Osteocyte (in vitro differentiated cells): ENCODE measurements at regions not wholly inside any gene's neighbourhood (a gene's known extent, or its start where the extent isn't known, plus 50 kb on each side); places are given as distances from the start of the nearest gene placed in this dataset.

Experiments used
- DNase-seq: peaks from one replicate; pipeline ENCODE4 v3.0.0; 2021; ENCODE audit warnings: mixed read lengths; ENCODE audit not compliant: unreplicated experiment; ENCODE audit errors: extremely low spot score
- H3K27ac Mint-ChIP-seq: one replicate; pipeline ENCODE4 v1.8.0; 2021; ENCODE audit warnings: mild to moderate bottlenecking, mixed read lengths; ENCODE audit not compliant: unreplicated experiment
- H3K27me3 Mint-ChIP-seq: one replicate; pipeline ENCODE4 v1.8.0; 2021; ENCODE audit warnings: mixed read lengths; ENCODE audit not compliant: unreplicated experiment
- H3K36me3 Mint-ChIP-seq: one replicate; pipeline ENCODE4 v1.8.0; 2021; ENCODE audit warnings: mixed read lengths; ENCODE audit not compliant: unreplicated experiment
- H3K4me1 Mint-ChIP-seq: one replicate; pipeline ENCODE4 v1.8.0; 2021; ENCODE audit warnings: mixed read lengths; ENCODE audit not compliant: unreplicated experiment
- H3K4me3 Mint-ChIP-seq: one replicate; pipeline ENCODE4 v1.8.0; 2021; ENCODE audit warnings: mild to moderate bottlenecking, moderate library complexity, mixed read lengths; ENCODE audit not compliant: unreplicated experiment
- H3K9me3 Mint-ChIP-seq: one replicate; pipeline ENCODE4 v1.8.0; 2021; ENCODE audit warnings: mixed read lengths; ENCODE audit not compliant: unreplicated experiment
- TF ChIP-seq, protein P1 (sequence below): fragments of 200-600 bp; sonication (generic); IDR thresholded peaks from 2 replicates; pipeline ENCODE4 v1.5.0; 2021; ENCODE audit warnings: antibody characterized with exemption, mild to moderate bottlenecking, moderate library complexity

DNA sequence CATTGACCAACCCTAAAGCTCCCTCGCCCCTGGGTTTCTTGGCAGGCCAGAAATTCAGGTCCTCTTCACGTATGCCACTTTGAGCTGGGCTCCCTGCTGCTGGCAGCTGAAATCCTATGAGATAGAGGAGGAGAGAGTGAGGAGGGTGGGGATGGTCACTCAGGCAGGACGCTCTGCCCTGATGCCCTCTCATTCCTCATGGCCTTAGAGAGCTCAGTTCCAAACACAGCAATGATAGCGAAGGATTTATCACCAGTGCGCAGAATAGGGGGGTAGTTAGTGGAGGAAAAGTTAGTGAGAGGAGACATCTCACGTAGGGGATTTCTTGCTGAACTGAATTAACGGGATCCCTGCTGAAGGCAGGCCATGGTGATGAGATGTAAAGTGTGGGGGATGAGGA lies 84.2 kb upstream of the PMEPA1 start:
- H3K27me3 Mint-ChIP-seq = peaks cover 15% of the 10 kb centered on the region

DNA sequence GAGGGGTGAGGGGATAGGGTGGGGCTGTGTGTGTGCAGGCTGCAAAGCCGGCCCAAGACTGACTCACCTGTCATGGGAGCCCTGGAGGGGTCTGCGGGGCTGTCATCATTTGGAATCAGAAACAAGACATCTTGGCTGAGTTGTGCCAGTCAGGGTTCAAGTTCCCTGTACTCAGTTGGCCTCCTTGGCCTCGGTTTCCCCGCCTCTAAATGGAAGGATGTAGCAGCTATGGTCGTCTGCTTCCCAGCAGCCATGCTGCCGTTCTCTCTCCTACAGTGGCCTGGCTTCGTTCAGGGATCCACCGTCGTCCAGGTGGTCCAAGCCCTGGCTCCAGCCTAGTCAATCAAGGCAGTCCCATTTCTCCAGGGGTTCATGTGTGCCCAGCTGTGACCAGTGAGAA lies 83.6 kb upstream of the PMEPA1 start:
- no peak overlapping the region for H3K27ac Mint-ChIP-seq
- peaks cover 10% of the 10 kb centered on the region for H3K4me1 Mint-ChIP-seq
- H3K36me3 Mint-ChIP-seq = no peaks in the 10 kb centered on the region
- peaks cover 11% of the 10 kb centered on the region for H3K27me3 Mint-ChIP-seq
- TF ChIP-seq, protein P1, sequence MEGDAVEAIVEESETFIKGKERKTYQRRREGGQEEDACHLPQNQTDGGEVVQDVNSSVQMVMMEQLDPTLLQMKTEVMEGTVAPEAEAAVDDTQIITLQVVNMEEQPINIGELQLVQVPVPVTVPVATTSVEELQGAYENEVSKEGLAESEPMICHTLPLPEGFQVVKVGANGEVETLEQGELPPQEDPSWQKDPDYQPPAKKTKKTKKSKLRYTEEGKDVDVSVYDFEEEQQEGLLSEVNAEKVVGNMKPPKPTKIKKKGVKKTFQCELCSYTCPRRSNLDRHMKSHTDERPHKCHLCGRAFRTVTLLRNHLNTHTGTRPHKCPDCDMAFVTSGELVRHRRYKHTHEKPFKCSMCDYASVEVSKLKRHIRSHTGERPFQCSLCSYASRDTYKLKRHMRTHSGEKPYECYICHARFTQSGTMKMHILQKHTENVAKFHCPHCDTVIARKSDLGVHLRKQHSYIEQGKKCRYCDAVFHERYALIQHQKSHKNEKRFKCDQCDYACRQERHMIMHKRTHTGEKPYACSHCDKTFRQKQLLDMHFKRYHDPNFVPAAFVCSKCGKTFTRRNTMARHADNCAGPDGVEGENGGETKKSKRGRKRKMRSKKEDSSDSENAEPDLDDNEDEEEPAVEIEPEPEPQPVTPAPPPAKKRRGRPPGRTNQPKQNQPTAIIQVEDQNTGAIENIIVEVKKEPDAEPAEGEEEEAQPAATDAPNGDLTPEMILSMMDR = no peak
- DNase-seq = no peak
- H3K4me3 Mint-ChIP-seq = no peak overlapping the region
- H3K9me3 Mint-ChIP-seq = no peaks in the 10 kb centered on the region

More for the DNA sequence above, 84.2 kb upstream of the PMEPA1 start:
- Mint-ChIP-seq H3K4me1 (peaks cover 10% of the 10 kb centered on the region), H3K9me3 (no peaks in the 10 kb centered on the region), H3K27ac (no peak overlapping the region), H3K4me3 (no peak overlapping the region), H3K36me3 (no peaks in the 10 kb centered on the region)
- TF ChIP-seq, protein P1 = no peak
- DNase-seq = no peak

DNA sequence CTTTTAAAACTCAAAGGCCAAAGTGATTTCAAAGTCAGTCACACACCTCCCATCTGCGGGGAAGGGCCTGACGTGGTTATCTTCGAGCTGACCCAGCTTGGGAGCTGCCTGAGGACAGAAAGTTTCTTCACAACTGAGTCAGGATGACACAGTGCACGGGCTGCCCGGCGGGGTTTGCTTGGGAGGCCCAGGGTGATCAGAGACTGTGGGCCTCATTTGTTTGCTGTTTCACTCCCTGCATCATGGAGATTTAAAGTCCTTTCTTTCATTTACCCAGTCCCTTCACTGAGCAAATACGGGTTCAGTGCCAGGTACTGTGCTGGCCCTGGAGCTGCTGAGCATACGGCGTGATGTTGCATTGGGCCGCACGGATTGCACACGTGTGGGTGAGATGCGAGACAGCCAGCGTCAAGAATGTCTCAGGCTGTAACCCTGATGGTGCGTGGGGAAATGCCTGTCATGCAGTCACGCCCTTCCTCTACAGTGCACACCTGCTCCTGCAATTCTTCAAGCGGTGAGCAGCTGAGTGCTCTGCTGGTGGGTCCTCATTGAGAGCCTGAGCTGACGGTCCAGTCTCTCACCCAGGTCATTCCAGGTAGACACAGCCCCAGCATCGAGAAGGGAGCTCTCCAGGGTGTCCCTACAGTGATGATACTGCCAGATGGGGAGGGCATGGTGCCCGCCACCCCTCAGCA lies 82.7 kb upstream of the PMEPA1 start:
- H3K36me3 Mint-ChIP-seq = no peaks in the 10 kb centered on the region
- no peak for DNase-seq
- H3K27me3 Mint-ChIP-seq = peaks cover 7% of the 10 kb centered on the region
- H3K4me3 Mint-ChIP-seq = no peak overlapping the region
- H3K27ac Mint-ChIP-seq = no peak overlapping the region
- peaks cover 10% of the 10 kb centered on the region for H3K4me1 Mint-ChIP-seq
- TF ChIP-seq, protein P1 = no peak
- H3K9me3 Mint-ChIP-seq = no peaks in the 10 kb centered on the region

DNA sequence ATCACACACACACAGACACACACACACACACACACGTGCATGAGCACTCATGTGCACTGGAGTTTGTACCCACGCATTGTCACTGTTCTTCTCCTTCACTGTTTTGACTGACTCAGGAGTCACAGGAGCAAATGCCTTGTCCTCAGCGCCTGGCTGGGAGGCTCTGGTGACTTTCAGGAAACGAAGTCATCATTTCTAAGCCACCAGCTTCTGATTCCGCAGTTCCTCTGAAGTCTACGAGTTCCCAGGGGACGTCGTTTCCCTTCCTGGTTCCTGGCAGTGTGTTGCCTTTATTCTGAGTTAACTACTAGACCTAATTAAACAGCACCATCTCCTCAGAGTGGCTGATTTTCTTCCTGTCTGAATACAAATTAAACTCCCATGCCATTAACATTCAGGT lies 82.2 kb upstream of the PMEPA1 start:
- Mint-ChIP-seq H3K27me3 (peaks cover 7% of the 10 kb centered on the region), H3K27ac (no peak overlapping the region), H3K36me3 (no peaks in the 10 kb centered on the region), H3K9me3 (no peaks in the 10 kb centered on the region), H3K4me3 (no peak overlapping the region), H3K4me1 (peaks cover 10% of the 10 kb centered on the region)
- DNase-seq = no peak
- TF ChIP-seq, protein P1 = no peak

DNA sequence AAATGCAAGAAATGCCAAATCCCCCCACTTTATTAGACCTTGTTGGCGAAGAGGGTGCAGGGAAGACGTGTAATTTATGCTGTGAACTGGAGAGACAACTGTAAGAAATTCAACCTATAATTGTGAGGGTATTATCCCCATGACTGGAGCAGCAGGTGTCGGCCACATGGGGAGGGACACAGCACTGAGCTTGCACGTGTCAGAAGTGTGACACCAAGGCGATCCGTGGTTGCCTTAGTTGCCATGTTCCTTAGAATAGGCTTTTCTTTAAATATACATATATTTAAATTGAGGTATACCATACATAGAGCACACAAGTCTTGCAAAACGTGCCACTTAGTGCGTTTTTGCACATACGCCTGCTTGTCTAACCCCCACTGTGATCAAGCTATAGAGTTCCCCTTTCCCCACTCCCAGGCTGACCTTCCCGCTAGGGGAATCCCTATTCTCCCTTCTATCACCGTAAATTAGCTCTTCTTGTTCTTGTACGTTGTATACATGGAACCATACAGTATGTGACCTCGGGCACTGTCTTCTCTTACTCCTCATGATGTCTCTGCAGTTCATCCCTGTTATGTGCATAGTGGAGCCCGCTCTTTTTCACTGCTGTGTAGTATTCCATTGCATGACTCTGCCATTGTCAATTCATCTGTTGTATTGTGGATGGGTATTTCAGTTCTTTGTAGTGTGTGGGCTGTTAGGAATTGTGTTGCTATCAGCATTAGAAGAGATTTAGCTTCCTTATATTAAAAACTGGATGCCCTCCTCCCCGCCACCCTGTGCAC lies 81.6 kb upstream of the PMEPA1 start:
- DNase-seq = no peak
- TF ChIP-seq, protein P1 = no peak
- no peaks in the 10 kb centered on the region for H3K36me3 Mint-ChIP-seq
- no peaks in the 10 kb centered on the region for H3K9me3 Mint-ChIP-seq
- peaks cover 10% of the 10 kb centered on the region for H3K4me1 Mint-ChIP-seq
- no peak overlapping the region for H3K4me3 Mint-ChIP-seq
- no peak overlapping the region for H3K27ac Mint-ChIP-seq
- H3K27me3 Mint-ChIP-seq = peaks cover 7% of the 10 kb centered on the region
